ENCODE measurements at regions not wholly inside any gene's neighbourhood (a gene's known extent, or its start where the extent isn't known, plus 50 kb on each side); places are given as distances from the start of the nearest gene placed in this dataset.

DNA sequence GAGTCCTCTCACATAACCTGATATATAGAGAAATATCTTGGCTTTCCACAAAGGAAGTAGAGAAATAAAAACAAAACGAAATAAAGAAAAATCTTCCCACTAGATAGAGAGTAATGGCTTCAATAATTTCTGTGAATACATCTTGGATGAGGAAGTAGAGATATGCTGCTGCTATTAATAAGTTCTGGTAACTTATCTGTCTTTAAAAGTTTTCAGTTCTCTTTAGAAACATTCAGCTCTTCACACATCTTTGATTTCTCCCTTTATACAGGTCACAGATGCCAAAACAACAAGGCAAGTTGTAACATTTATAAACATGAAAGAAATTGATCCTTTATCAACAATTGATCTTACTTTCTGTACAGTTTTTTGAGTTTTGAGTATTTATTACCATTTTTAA, 615.8 kb downstream of the TRAM1L1 start:
- no peak for TF ChIP-seq CTCF (conservative IDR thresholded peaks at IDR 0.05; ENCODE audit: low read depth, low read length)
- DNase-seq (ENCODE audit: low read depth) = no peak
- no peak overlapping the region for H3K4me3 ChIP-seq (ENCODE audit: low read depth, low read length)

GRCh38 chr4:116453127-116453526, 632.2 kb downstream of the TRAM1L1 start:
- no peak for DNase-seq (ENCODE audit: low read depth)
- no peak for TF ChIP-seq CTCF (conservative IDR thresholded peaks at IDR 0.05; ENCODE audit: low read depth, low read length)
- no peak overlapping the region for H3K4me3 ChIP-seq (ENCODE audit: low read depth, low read length)

DNA sequence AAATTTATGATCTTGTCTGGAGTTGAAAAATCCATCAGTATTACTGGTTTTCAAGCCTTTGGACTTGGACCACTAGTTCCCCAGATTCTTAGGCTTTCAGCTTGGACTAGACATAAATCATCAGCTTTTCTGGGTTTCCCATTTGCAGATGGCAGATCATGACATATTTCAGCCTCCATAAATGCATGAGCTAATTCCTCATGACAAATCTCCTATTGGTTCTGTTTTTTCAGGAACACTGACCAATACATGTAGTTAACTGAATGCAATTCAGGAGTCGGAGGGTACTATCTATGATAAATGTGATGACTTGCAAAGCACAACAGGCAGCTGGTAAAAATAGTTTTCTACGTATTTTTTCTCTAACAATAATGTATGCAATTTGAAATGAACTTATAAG, 635.6 kb downstream of the TRAM1L1 start:
- H3K4me3 ChIP-seq (ENCODE audit: low read depth, low read length) = no peak overlapping the region
- no peak for TF ChIP-seq CTCF (conservative IDR thresholded peaks at IDR 0.05; ENCODE audit: low read depth, low read length)
- no peak for DNase-seq (ENCODE audit: low read depth)

DNA sequence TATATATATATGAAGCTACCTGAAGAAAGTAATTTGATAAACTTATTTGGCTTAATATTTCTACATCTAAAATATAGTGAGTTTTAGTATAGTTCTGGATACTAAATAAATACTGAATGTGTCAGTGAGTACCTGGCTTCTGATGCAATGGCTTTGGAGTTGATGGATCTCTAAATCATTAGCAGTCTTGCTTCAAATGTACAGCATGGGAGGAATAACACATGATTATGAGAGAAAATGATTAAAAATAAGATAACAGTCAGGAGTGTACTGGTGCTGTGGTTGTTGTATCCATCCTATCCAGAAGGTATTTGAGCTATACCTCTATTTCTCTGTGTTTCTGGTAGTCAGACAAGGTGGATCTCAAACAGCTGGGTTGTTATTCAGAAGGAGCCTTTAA, 641.3 kb downstream of the TRAM1L1 start:
- no peak for TF ChIP-seq CTCF (conservative IDR thresholded peaks at IDR 0.05; ENCODE audit: low read depth, low read length)
- DNase-seq (ENCODE audit: low read depth) = no peak
- no peak overlapping the region for H3K4me3 ChIP-seq (ENCODE audit: low read depth, low read length)

DNA sequence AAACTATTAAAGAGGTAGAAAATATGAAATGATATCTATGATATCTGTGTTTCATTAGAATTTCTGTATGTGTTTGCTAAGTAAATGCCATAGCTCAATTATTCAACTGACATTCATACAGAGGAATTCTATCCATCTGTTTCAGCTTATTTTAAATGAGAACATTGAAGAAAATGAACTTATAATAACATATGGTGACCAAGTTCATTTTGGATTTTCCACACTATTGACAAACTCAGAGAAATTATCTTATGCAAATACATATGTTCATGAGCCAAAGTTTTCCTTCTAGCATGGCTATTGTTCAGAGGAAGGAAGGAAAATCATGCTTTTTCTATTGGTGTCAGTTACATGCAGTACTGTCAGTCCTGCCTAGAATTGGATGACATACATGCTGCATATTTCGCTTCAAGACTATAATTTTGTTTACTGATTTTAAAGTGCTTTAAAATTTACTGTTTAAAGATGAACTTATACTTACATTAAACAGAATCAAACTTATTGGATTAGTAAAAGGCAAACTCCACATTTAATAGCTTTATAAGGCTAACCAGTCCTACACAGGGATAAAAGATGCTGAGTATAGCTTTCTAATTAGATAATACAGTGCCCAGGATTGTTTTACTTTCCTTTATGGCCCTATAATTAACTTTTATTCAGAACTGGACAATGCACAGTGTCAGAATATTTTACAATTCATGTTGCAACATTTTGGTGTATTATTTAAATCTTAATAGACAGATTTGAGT, 646.2 kb downstream of the TRAM1L1 start:
- no peak for DNase-seq (ENCODE audit: low read depth)
- no peak overlapping the region for H3K4me3 ChIP-seq (ENCODE audit: low read depth, low read length)
- no peak for TF ChIP-seq CTCF (conservative IDR thresholded peaks at IDR 0.05; ENCODE audit: low read depth, low read length)

GRCh38 chr4:116438417-116438816, 647.0 kb downstream of the TRAM1L1 start:
- no peak for TF ChIP-seq CTCF (conservative IDR thresholded peaks at IDR 0.05; ENCODE audit: low read depth, low read length)
- DNase-seq (ENCODE audit: low read depth) = no peak
- no peak overlapping the region for H3K4me3 ChIP-seq (ENCODE audit: low read depth, low read length)

DNA sequence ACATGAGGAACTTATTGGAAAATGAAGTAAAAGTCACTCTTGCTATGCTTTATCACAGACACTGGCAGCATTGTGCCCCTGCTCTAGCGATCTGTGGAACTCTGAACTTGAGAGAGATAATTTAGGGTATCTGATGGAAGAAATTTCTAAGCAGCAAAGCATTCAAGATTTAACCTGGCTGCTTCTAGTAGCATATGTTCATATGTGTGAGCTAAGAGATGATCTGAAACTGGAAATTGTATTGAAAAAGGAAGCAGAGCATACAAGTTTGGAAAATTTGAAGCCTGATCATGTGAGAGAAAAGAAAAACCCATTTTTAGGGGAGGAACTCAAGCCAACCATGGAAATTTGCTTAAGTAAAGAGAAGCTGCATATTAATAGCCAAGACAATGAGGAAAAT, 657.7 kb downstream of the TRAM1L1 start:
- DNase-seq (ENCODE audit: low read depth) = no peak
- no peak for TF ChIP-seq CTCF (conservative IDR thresholded peaks at IDR 0.05; ENCODE audit: low read depth, low read length)
- H3K4me3 ChIP-seq (ENCODE audit: low read depth, low read length) = no peak overlapping the region
